HG03280 (cell line): ENCODE measurements at regions not wholly inside any gene's neighbourhood (a gene's known extent, or its start where the extent isn't known, plus 50 kb on each side); places are given as distances from the start of the nearest gene placed in this dataset.

ENCODE experiments used
- ATAC-seq: cut with Tn5 transposase; IDR thresholded peaks from one replicate; pipeline ENCODE4 v1.9.1; 2021; ENCODE audit warnings: mild to moderate bottlenecking, moderate library complexity; ENCODE audit not compliant: unreplicated experiment

DNA sequence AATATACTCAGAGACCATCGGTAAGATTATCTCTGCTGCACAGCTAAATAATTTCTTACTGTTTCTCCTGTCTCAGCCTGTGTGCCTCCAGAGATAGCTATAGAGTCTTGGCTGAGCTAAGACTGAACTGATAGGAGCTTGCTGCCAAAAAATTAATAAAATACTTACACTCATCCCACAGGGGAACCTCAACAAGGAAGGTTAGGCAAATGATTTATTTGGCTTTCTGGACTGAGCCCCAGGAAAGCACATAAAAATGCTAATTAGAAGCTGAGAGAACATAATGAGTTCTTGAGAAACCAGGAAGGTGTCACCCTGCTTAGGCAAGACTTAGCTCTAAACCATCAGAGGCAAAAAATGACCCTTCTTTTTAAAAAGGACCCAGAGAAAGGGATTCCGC, 534.5 kb downstream of the TNS3 start:
- no peak for ATAC-seq

DNA sequence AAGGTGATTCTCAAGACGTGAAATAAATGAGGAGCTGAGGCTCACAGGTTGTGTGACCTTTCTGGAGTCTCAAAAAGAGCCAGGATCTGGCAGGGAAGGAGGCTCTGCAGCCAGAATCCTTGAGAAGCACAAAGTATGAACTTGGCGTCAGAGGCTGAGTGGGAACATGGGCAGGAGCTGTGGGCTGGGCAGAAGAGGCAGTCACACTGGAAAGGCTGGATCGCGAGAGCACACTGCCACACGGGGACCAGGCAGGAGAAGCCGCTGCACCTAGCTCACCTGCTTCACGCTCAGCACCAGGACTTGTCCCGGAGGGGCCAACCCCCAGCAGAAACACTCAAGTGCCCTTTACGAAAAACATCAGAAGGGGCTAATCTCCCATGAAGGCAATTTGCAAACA, 535.0 kb downstream of the TNS3 start:
- no peak for ATAC-seq

DNA sequence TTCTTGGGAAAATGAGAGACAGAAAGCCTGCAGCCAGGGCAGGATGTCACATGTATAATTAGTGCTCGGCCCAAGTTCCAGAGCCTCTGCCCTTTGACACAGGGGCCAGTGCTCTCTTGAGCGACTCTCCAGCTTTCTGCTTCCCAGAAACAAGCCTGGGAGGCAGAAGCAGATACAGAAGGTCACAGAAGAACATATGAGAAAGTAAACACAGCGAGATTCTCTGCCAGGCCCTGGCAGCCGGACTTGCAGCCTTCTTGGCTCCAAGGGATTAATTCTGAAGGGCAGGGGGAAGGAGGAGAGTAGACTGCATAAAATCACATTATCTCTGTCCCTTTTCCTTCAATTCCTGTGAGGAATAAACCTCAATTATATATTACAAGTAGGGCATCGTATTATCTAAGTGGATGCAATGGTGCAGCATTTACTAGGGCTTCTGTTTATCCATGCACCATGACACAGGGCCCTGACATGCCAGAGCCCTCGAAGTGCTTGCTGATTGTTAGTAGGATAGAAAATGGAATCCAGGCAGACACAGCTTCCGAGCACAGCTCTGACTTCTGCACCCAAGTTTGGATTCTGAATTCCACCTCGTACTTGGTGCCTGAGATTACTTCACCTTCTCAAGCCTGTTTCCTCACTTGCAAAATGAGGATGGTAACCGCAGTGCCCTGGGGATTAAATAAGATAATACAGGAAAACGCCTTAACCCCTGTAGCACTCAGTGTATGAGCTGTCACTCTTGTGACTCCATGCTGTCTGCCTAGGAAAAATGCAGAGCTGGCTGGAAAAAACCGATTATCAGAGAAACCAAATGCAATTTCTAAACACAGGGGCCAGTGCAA, 536.5 kb downstream of the TNS3 start:
- no peak for ATAC-seq

DNA sequence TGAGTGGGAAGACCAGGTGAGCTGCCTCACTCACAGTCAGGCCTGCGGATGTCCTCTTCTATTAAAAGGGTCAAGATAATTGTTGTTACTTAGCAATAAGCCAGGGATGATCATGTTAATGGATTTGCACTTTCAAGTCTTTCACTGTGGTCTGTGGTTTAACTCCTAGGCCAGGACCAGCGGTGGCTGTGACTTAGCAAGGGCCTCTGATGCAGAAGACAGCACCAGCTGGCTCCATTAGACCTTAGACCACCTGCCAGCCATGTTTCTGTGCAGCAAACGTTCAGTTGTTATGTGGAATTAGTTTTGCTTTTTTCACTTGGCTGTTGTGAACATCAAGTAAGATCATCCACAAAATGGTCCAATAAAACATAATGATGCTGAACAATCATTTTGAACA, 537.3 kb downstream of the TNS3 start:
- no peak for ATAC-seq

DNA sequence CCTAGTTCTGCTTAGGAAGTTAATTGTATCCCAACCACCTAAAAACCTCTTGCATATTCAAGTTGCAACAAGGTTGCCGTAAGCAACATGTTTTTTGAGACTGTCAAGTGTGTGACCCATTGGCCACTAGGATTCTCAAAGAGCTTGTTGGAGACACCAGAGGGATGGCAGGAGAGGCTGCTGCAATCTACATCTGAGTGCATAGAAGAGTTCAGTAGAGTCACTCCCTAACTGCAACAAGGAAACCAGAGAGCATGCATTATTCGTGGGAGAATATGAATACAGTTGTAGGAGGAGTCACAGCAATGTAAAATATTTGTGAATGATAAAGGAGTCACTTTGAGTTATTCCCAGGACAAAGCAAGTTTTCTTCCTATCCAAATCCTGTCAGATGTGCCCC, 538.6 kb downstream of the TNS3 start:
- no peak for ATAC-seq

DNA sequence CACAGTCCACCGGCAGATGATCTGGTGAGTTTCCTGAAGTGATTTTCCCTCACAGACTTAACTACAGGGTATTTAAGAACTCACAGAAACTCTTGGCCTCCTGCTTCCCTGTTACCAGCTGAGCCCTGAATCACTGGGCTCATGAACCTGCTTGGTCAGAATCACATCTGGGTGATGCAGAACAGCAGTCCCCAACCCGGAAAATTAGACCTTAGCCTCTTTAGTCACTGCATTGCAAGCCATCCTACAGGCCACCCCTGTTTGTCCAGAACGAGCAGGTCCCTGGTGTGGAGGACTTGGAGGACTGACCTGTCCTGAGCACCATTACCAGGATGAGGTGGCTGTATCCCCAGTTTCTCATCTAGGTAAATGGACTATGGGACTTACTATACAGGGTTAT, 539.2 kb downstream of the TNS3 start:
- ATAC-seq, result no peak

DNA sequence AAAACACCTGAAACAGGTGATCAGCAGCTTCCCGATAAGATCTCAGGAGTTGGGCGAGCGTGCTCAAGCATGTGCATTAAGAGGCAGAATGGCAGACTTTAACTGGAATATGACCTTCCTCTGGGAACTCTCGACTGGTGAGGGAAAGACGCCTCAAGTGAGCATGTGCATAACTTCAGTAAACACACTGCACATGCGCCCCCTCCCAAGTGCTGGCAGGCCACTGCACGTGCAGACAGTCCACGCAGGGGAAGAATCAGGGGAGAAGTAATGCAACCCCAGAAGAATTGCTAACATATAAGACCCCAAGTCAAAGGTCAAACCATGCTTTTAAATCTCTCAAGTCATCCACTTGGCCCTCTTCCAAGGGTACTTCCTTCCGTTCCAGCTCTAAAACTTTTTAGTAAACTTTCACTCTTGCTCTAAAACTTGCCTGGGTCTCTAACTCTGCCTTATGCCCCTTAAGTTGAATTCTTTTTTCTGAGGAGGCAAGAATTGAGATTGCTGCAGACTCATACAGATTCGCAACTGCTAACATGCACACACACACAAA, 541.0 kb downstream of the TNS3 start:
- no peak for ATAC-seq

DNA sequence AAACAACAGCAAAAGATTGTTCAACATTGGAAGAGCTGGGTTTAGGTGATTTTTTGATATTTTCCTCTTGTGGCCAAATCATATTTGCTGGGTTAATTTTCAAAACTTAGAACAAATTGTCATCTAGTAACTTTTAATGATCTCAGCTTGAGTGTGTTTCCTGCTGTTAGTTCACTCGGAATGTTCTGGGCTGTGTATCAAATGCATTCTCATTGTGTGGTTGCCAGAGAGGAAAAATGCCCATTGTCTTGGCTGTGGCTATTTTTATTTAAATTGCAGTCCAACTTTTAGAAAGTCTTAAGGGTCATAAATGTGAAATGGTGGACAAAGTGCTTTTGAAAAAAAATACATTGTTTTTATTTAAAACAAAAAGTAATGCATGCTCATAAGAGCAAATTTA, 542.0 kb downstream of the TNS3 start:
- ATAC-seq, result no peak

DNA sequence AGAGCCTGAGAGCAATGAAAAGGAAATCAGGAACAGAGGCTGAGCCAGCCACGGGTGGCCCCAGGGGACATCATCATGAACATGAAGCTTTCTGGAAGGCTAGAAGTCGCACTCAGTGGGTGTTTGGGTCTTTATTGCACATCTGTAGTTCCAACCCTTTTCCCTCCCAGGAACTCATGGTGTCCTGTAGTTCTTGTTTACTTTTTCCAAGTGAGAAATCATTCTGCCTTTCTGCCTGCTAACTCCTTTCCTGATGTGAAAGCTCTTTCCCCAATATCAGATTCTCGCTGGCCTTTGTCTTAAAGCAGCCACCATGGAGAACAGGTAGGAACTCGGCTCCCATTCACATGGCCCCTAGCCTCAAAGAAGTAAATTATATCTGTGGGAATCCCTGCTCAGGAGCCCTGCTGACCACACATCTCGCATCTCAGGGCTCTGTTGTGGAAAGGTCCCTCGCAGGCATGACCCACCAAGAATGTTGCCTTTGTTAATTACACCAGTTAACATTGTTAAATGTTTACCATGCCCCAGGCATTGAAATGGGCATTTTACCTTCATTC, 542.7 kb downstream of the TNS3 start:
- no peak for ATAC-seq

DNA sequence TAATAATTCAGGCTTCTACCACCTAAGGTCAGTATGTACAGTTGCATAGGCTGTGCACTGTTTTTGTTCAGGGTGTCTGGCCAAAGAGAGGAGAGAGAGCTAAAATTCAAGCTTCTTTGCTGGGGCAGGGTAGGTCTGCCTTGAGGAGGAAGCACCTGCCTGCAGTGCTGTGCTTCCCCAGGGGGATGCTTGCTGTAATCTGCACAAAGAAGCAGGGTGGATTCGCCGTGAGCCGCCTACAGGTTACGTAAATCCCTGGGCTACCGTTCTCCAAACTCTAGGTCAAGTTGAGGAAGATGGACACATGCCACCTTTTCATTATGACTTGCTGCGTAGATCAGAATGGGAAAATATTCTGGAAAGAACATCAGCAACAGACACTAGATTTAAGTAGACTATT, 543.3 kb downstream of the TNS3 start:
- ATAC-seq, result no peak

DNA sequence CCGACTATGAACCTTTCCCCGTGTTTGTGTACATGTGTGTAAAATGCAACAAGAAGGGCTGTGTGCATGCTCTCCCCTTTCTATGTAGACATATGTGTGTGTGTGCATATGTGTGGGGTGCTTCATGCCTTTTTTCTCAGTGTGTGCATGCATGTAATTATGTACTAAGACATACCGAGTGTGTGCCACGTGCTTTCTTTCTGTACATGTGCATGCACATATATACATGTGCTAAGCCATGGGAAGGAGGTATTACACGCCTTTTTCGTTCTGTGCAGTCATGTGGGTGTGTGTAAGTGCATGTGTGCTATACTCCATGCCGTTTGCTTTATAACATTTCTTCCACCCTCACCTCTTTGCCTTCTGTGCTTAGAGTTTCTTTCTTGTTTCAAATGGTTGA, 544.3 kb downstream of the TNS3 start:
- ATAC-seq, result no peak

DNA sequence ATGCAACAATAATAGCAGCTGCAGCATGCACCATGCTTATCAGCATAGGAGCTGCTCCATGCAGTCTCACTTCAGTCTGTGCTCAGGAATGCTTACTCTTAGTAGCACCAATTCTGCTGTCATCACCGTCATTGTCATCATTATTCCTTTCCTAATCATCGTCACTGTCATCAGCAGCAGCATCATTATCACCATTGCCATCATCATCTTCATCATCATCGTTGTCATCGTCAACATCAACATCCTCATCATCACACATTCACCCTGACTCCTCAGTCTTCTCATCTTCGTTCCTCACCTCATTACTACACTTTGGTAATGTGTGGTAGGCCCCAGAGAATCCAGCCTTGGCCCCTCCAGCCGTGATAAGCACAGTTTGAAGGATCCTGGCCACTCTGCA, 545.0 kb downstream of the TNS3 start:
- no peak for ATAC-seq

DNA sequence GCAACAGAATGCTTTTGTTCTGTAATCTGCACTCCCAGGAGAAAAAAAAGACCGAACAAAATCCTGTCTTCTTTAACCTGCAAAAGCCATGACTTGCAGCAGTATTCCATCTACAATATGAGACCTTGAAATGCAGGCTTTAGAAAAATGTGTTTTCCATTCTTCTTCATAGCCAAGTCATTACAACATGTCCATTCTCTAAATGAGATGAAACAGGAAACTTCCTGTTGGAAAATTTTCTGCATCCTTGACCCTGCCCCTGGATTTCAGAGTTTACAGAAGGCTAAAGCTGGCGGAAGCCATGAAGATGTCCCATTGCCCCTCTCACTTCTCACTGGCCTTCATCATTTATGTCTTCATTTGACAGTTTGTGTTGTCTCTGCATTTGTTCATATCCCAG, 546.4 kb downstream of the TNS3 start:
- ATAC-seq, result no peak

DNA sequence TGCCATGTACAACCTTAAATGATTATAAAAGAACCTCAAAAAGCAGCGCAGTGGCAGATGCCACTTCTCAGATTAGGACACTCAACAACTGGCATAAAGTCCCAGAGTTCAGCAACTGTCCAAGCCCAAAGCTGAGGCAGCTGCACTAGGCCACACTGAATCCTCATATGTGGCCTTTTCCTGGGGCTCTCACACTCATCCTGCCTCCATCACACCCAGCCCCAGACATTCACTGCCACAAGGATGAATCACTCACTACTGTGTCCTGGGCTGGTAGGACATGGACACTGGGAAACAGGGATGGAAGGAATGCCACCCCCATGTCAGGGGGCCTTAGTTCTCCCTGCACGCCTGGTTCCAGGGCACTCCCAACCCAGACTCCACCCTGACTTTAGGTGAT, 547.7 kb downstream of the TNS3 start:
- no peak for ATAC-seq

DNA sequence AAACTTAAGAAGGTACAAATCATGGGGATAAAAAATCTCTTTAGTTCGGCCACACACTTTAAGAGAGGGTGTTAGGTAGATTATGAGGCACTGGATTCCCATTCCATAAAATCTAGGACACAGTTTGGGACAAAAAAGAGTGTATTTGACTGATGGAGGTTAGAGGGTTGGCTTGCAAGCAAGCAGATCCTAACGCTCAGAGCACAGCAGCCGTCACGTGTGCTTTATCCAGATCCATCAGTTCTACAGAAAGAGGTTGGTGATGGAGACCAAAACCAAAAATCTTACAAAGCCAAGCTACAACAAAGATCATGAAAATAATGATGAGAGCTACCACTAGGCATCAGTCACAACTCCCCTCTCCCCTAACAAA, 549.4 kb downstream of the TNS3 start:
- ATAC-seq, result no peak

DNA sequence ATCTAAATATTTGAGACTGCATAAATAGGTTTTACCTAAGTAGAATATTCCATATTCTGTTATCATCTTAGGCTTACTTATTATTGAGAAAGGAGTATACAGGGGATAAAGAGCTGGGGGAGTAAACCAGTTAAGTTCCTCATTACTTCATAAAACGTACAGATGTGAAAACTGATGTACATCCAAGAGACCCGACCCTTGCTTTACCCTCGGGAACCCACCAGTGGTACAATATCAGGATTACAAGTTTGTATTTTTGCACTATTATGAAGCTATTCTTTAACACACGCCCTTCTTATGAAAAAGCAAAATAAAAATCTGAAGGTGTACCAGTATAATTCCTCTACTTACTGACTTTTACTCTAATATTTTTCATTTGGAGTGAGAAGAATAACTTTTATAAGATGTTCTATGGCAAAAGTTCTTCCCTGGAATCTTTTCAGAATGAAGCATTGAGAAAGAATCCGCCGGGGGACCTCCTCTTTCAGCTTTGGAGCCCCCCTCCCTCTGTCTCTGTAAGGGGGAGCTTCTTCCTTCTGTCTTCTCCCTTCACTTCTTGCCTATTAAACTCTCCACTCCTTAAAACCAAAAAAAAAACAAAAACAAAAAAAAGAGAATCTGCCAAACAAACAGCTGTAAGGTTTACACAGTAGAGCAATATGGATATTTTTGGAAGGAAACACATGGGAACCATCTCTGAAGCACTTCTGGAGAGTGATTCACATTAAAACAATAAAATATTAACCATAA, 550.0 kb downstream of the TNS3 start:
- ATAC-seq, result no peak

DNA sequence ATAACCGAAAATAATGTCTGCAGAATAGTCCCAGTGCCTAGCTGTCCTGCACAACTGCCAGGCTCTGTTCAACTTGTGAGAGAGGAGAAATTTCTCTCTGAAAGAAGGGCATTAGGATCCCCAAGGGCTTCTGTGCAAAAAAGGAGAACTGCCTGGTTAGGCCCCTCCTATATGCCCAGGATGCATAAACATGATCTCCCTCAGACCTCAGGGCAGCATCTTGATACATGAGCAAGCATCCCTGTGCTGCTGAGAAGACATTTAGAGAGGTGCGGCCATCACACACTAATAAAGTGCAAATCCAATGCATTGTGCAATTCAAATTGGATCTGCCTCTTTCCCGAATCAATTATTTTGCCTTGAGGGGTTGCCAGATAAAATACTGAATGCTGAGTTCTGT, 553.6 kb downstream of the TNS3 start:
- no peak for ATAC-seq

DNA sequence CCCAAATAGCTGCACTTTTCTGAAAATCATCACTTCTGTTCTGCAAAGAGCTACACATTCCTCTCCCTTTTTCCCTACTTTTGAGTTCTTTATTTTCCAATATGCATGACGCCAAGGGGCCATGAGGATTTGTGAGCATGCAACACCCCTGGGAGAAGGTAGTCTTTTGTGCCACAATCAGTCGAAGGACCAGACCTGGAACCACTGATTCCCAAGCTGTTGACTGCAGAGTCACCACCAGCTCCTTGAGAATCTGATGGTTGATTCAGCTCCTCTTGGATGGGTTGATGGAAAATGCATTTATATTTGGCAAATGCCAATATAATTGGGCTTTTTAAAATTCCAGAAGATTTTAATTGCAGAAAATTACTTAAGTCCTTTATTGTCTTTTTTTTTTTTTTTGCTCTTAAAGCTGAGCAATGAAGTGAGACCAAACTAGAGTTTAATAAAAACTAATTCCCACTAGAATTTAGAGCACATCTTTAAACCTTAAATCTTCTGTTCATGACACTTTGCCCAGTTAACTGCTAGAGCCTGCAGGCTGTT, 554.1 kb downstream of the TNS3 start:
- no peak for ATAC-seq

DNA sequence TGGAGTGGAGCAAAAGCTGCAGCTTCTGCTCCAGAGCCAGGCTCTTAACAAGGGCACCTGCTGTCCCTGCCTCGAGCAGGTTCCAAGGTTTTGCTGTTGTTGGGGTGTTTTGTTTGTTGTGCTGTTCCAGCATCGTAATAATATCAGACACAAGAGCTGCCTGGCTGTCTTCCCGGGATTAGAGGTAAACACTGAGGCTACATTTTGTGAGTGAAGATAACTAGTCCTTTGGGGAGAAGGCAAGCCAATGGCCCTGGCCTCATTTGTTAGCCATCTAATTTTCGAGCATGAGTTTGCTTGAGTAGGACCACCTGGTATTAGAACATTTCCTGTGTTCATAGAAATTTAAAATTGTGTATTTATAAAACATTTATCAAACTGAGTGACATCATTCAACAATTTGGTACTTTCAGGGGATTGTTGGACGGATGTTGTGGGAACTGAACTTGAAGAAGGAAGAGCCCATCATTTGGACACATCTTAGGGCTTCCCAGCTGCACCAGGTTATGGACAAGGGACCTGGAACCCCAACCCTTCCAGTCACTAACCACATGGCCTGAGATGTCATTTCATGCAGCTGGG, 555.0 kb downstream of the TNS3 start:
- ATAC-seq, result no peak

DNA sequence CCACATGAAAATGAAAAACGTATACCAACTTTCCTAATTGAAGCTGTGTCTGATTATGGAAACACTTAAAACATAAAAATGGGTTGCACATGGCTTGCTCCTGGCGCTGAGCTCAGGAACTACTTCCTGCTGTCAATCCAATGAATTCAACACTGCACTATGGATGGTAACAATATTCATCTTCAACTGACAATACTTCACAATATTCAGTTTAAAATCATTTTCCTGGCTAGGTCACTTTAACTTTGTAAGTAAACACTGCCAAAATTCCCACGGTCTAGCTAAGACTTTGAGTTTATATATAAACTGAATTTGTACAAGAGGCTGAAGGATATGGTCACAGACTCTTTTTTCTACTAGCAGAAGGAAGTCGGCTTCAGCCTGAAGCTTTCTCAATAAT, 556.9 kb downstream of the TNS3 start:
- no peak for ATAC-seq

DNA sequence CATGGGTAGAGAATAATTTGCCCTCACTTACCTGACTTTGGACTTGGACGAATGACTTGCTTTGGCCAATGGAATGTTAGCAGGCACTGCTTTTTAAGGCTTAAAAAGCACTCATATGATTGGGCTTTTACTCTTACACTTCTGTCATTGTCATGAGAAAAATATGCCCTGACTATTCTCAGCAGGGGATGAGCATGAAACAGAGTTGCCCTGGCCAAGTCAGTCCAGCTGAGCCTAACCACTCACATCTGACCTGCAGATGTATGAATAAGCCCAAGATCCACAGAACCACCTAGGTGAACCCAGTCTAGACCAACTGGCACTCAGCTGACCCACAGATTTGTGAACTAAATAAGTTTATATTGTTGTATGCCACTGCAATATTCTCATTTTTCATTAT, 573.5 kb downstream of the TNS3 start:
- ATAC-seq, result no peak
